HG02852 (cell line): ENCODE measurements at regions not wholly inside any gene's neighbourhood (a gene's known extent, or its start where the extent isn't known, plus 50 kb on each side); places are given as distances from the start of the nearest gene placed in this dataset.
"Not testable (repeated sequence)": the region's sequence is repeated elsewhere in the genome, so short reads cannot be mapped to it uniquely, and the experiment has no call there.

Source experiments
- ATAC-seq: cut with Tn5 transposase; IDR thresholded peaks from one replicate; pipeline ENCODE4 v1.9.1; 2021; ENCODE audit warnings: mild to moderate bottlenecking, moderate library complexity; ENCODE audit not compliant: unreplicated experiment

GRCh38 chr2:131636704-131637308 lies 109.1 kb downstream of the CCDC74A start:
- not testable (repeated sequence) for ATAC-seq

DNA sequence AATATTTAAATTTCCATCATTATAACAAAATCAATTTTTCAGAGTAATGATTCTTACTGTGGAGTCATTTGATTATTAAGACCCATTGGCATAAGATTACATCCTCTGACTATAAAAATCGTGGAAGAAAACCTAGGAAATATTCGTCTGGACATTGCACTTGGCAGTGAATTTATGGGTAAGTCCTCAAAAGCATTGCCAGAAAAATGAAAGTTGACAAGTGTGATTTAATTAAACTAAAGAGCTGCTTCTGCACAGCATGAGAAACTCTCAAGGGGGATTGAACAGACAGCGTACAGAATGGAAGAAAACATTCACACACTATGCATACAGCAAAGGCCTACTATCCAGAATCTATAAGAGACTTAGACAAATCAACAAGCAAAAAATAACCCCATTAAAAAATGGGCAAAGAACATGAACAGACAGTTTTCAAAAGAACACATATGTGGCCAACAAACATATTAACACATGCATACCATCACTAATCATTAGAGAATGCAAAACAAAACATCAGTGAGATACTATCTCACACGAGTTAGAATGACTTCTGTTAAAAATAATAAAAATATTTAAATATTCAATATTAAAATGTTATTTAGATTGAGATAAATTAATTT lies 111.4 kb downstream of the CCDC74A start:
- not testable (repeated sequence) for ATAC-seq

- ATAC-seq, result no peak
Observed at GRCh38 chr2:131641414-131642206, 113.9 kb downstream of the CCDC74A start.

DNA sequence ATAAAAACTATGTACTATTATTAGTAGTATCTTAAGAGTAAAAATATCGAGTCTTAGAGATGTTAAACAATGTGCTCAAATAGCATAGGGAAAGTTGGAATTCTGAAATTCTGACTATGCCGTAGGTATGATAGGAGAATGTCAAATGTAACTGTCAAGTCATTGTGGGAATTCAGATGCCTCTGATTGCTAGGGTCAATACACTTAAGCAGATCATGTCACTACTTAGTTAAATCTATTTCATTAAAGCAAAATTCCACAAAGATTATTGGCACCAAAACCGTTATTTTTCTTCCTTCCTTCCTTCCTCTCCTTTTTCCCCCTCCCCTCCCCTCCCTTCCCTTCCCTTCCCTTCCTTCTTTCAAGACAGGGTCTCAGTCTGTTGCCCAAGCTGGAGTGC lies 115.5 kb downstream of the CCDC74A start:
- ATAC-seq, result not testable (repeated sequence)

DNA sequence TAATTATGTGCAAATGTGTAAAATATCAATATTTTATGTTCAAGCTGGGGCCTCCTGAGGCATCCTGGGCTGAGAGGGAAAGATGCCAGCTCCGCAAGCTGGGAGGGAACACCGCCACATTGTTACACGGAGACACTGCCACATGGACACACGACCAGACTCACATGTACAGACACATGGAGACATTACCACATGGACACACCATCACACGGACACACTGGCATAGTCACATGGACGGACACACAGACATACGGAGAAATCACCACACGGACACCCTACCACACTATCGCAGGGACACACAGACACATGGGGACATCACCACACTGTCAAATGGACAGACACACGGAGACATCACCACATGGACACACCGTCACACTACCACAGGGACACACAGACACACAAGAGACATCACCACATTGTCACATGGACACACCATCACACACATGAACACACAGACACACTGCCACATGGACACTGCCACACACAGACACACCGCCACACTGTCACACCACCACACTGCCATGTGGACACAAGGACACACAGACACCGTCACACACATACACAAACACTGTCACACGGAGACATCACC lies 117.6 kb downstream of the CCDC74A start:
- ATAC-seq, result no peak

GRCh38 chr2:131646220-131646619 lies 118.5 kb downstream of the CCDC74A start:
- ATAC-seq, result not testable (repeated sequence)

DNA sequence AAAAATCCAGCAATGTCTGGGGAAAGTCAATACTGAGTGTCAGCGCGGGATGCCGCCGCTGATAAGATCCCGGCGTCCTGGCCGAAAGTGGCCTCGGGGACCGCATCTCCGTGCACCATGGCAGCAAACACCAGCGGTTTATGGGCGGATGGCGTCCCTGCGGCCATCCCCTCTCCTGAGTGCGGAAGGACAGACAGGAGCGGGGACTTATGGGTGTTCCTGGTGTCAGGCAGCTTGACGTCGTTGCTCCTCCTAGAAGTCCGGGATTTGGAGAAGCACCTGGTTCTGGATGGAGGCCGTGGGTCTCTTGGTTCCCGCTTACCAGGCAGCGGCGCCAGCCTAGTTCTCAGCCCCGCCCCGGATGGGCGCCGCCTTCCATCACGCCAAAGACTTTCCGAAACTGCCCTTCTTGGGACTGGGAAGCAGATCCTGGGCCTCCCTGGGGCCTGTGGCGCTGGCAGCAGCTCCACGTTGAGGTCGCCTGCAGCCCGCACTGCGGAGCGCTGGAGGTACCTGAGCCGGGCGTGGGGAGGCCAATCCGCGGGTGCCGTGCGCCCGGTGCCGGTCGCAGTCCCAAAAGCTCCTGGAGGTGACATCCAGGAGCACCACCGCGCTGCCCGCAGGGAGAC lies 119.1 kb downstream of the CCDC74A start:
- no peak for ATAC-seq

DNA sequence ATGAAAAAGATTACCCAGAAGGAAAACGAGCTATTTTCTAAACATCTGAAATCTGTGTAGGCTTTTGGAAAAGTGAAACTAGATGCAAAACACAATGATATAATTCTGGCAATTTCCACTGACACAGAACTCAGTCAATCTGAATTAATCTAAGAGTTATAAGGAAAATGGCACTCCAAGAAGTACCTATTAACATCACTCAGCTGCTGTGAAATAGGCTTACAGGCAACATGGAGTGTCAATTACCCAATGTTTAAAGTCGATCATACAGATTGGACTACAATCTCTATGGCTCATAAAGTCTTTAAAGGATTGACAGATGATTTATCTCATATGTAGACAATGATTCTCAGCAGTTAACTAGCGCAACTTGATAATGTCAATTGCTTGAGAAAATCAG lies 120.9 kb downstream of the CCDC74A start:
- ATAC-seq, result not testable (repeated sequence)

DNA sequence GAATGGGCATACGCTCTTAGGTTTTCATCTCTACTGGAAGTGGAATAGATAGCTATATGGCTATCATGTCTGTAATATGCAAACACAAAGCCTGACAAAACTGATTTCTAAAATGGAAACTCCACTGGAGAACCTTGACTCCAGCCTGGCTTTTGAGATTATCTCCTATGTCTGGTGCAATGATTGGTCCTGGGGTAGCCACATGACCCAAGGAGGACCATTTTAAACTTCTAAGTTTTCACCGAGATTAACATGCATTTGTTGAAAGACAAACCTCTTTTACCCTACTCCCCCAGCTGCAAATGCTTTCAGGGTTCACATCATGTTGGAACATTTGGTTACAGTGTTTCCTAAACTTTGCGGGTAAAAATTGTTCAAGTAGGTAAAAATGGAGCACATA lies 124.6 kb downstream of the CCDC74A start:
- not testable (repeated sequence) for ATAC-seq

DNA sequence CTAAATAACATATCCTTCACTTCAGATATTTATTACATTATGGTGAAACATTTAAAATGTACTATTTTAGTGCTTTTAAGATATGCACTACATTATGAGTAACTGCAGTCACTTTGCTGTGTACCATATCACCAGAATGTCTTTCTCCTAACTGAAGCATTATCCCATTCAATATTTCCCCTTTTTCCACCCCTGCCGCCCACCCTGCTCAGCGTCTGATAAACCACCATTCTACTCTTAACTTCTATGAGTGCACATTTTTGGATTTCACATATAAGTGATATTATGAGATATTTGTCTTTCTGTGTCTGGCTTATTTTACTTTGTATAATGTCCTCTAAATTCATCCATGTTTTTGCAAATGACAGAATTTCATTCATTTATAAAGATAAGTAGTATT lies 126.4 kb downstream of the CCDC74A start:
- not testable (repeated sequence) for ATAC-seq

DNA sequence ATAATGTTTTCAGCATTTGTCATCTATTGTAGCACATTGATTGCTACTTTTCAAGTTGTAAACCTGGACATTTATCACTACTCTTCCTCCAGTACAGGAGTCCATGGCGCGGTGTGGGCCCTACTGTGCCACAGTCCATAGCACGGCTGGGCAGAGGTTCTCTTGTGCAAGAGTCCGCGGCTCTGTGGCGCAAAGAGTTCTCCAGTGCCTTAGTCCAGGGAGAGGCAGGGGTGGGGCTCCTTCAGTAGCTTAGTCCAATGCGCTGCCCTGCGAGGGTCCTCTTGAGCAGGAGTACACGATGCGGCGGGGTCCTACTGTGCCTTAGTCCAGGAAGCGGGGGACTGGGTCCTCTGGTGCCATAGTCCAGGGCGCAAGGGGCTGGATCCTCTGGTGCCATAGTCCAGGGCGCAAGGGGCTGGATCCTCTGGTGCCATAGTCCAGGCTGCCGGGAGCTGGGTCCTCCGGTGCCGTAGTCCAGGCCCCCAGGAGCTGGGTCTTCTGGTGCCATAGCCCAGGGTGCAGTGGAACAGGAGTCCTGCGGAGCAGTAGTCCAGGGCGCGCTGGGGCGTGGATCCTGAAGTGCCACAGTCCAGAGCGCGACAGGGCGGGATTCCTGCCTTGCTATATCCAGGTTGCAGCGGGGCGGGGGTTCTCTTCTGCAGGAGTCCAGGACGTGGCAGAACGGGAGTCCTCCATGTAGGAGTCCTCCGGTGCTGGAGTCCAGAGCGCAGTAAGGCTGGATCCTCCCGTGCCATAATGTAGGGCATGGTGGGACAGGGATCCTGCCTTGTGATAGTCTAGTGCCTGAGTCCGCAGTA lies 129.3 kb downstream of the CCDC74A start:
- ATAC-seq, result no peak

DNA sequence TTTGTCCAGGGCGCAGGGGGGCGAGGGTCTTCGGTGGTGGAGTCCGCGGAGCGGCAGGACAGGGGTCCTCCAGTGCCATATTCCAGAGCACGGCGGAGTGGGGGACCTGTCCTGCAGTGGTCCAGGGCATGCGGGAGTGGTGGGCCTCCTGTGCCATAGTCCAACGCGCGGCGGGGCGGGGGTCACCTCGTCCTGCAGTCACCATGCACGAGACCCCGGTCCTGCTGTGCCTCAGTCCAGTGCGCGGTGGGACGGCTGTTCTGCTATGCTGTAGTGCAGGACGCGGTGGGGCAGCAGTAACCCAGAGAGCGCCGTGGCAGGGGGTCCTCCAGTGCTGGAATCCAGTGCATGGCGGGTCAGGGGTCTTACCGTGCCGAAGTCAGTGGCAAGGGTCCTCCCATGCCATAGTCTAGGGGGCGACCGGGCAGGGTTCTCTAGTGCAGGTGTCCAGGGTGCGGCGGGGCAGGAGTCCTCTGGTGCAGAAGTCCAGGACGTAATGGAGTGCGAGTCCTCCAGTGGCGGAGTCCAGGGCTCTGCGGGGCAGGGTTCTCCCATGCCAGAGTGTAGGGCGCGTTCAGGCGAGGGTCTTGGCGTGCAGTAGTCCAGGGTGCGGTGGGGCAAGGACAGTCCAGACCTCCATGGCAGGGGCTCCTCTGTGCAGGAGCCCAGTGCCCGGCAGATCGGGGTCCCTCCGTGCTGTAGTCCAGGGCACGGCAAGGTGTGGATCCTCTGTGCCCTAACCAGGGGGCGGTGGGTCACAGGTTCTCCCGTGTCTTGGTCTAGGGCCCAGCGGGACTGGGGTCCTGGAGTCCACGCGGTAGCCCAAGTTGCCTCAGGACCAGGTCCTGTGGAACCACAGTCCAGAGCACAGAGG lies 130.4 kb downstream of the CCDC74A start:
- no peak for ATAC-seq

DNA sequence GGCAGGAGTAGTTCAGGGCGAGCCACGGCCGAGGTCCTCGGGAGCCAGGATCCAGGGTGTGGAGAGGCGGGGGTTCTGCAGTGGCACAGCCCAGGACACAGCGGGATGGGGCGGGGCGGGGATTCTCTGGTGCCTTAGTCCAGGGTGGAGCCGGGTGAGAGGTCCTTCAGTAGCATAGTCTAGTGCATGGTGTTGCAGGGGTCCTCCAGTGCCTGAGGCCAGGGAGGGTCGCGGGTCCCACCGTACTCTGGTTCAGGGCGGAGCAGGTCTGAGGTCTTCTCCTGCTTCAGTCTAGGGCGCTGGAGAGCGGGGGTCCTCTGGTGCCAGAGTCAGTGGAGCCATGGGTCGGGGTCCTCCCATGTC lies 131.1 kb downstream of the CCDC74A start:
- no peak for ATAC-seq

DNA sequence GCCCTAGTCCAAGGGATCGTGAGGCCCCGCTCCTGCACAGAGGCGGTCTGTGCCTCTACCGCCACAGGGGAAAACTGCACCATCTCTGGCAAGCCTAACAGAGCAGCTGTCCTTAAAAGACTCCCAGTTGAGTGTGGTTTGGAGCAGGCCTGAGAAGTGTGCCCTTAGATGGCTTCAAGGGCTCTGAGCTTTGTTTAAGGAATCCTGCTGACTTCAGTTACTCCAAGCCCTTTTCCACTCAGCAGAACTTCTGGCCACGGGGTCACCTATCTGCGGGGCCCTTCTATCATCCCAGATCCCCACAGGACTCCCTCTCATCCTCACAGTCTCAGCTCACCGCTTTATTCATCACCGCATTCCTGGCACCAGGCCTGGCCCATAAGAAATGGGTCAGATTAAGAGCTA lies 131.5 kb downstream of the CCDC74A start:
- no peak for ATAC-seq

DNA sequence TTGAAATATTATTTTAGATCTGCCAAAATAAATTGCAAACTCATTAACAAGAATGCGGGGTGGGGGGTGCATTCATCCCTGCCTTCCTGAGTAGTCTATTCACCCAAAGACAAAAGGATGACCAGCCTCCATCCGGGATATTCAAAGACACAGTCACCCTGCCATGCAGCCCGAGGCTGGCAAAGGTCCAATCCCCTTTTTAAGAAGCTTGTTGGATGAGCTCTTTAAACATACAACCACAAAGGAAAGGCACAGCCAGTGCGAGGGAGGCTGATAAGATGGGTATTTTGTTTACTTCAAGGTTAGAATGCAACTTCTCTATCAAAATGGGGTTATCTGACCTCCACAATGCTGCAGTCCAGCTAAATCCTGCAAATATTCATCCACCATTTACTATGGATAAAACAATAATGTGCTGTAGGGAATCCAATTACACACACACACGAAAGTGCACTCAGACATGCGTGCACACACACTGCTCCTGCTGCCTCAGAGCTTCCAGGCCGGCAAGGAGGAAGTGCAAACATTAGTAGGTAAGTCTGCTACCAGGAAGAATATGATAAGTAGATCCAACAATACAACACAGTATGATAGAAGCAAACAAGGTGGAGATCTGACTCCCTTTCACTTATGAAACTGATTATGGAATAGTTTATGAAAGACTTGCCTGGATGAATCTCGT lies 133.6 kb downstream of the CCDC74A start:
- ATAC-seq, result not testable (repeated sequence)

DNA sequence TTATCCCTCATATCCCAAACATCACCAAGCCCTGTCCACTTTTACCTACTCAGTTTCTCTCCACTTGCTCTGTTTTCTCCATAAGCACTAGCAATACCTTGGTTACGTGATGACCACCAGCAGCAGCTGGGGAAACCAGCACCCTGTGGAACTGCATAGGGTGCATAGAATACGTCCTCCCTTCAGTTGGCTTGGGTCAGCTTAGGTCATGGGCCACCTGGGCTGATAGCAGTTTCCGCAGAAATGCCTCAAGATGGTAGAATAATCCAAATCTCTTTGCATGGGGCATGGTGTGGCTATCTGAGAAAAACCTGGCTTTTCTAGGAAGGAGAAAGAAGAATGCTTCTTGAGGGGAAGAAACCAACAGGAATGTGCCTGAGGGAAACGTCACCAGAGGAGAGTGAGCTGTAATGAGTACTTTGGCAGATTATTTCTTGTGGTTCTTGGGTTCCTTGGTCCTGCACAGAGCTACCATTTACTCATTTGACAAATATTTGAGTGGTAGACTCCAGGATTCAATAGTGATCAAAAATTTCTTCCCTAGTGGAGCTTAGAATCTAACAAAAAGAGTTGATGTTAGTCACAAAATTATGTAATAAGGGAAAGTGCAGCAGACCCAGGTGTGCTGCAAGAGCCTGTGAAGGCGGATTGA lies 134.3 kb downstream of the CCDC74A start:
- not testable (repeated sequence) for ATAC-seq

GRCh38 chr2:131663501-131663900 lies 135.8 kb downstream of the CCDC74A start:
- ATAC-seq, result not testable (repeated sequence)

DNA sequence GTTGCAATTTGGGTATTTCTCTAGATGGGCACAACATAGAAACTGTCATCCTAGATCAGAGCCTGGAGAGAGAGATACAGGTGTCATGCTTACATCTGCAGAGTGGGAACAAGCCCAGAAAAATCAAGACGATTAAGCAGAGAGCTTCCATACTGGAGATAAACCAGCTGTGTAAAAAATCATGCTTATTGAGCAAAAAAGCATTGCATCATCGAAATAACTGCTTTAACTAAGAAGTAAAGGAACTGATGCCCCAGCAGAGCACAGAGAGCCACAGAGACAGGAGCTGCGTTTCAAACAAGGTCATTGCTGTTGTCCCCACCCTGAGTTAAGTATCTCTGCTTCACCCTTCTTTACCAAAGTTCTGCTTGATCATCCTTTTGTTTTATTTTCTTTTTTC lies 138.0 kb downstream of the CCDC74A start:
- not testable (repeated sequence) for ATAC-seq
